ENCODE measurements at regions not wholly inside any gene's neighbourhood (a gene's known extent, or its start where the extent isn't known, plus 50 kb on each side); places are given as distances from the start of the nearest gene placed in this dataset.

GRCh38 chr2:103295591-103295990, 533.8 kb downstream of the TMEM182 start:
- Mint-ChIP-seq H3K4me1 (ENCODE audit: unreplicated experiment) (peaks cover 18% of the 10 kb centered on the region), H3K36me3 (ENCODE audit: low read depth, unreplicated experiment) (no peaks in the 10 kb centered on the region), H3K27ac (ENCODE audit: unreplicated experiment) (no peak overlapping the region), H3K9me3 (ENCODE audit: unreplicated experiment) (no peaks in the 10 kb centered on the region), H3K27me3 (ENCODE audit: unreplicated experiment) (no peaks in the 10 kb centered on the region), H3K4me3 (ENCODE audit: unreplicated experiment) (no peak overlapping the region)
- TF ChIP-seq, protein P1, sequence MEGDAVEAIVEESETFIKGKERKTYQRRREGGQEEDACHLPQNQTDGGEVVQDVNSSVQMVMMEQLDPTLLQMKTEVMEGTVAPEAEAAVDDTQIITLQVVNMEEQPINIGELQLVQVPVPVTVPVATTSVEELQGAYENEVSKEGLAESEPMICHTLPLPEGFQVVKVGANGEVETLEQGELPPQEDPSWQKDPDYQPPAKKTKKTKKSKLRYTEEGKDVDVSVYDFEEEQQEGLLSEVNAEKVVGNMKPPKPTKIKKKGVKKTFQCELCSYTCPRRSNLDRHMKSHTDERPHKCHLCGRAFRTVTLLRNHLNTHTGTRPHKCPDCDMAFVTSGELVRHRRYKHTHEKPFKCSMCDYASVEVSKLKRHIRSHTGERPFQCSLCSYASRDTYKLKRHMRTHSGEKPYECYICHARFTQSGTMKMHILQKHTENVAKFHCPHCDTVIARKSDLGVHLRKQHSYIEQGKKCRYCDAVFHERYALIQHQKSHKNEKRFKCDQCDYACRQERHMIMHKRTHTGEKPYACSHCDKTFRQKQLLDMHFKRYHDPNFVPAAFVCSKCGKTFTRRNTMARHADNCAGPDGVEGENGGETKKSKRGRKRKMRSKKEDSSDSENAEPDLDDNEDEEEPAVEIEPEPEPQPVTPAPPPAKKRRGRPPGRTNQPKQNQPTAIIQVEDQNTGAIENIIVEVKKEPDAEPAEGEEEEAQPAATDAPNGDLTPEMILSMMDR (IDR thresholded peaks at IDR 0.05; ENCODE audit: unreplicated experiment), result no peak
- DNase-seq (ENCODE audit: low spot score), result no peak

GRCh38 chr2:103324671-103325070, 562.8 kb downstream of the TMEM182 start:
- H3K4me3 Mint-ChIP-seq (ENCODE audit: unreplicated experiment), result no peak overlapping the region
- TF ChIP-seq, protein P1 (IDR thresholded peaks at IDR 0.05; ENCODE audit: unreplicated experiment), result no peak
- no peak overlapping the region for H3K27ac Mint-ChIP-seq (ENCODE audit: unreplicated experiment)
- H3K4me1 Mint-ChIP-seq (ENCODE audit: unreplicated experiment), result no peaks in the 10 kb centered on the region
- H3K36me3 Mint-ChIP-seq (ENCODE audit: low read depth, unreplicated experiment), result no peaks in the 10 kb centered on the region
- DNase-seq (ENCODE audit: low spot score), result no peak
- no peaks in the 10 kb centered on the region for H3K27me3 Mint-ChIP-seq (ENCODE audit: unreplicated experiment)
- H3K9me3 Mint-ChIP-seq (ENCODE audit: unreplicated experiment), result no peaks in the 10 kb centered on the region

- H3K4me1 Mint-ChIP-seq (ENCODE audit: unreplicated experiment), result no peaks in the 10 kb centered on the region
- H3K36me3 Mint-ChIP-seq (ENCODE audit: low read depth, unreplicated experiment), result no peaks in the 10 kb centered on the region
- DNase-seq (ENCODE audit: low spot score), result no peak
- no peak overlapping the region for H3K27ac Mint-ChIP-seq (ENCODE audit: unreplicated experiment)
- H3K9me3 Mint-ChIP-seq (ENCODE audit: unreplicated experiment), result no peaks in the 10 kb centered on the region
- TF ChIP-seq, protein P1 (IDR thresholded peaks at IDR 0.05; ENCODE audit: unreplicated experiment), result no peak
- H3K4me3 Mint-ChIP-seq (ENCODE audit: unreplicated experiment), result no peak overlapping the region
- H3K27me3 Mint-ChIP-seq (ENCODE audit: unreplicated experiment), result no peaks in the 10 kb centered on the region
Measured at GRCh38 chr2:103327386-103327785, 565.6 kb downstream of the TMEM182 start.

DNA sequence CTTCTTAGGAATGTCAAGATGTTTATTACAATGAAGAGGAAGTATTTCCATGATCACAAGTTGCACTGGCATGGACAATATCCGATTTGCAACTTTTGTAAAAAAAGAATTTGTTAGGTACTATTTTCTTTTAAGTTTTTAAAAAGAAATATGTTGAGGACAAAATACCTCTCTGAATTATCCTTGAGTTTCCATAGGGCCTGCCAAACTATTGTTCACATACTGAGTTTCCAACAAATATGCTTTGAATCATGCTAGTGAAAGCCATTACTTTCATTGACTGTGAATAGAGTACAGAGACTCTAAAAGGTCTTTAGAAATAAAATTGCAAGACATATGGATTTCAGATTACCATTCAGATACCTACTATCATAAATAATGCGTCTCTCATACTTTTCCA, 566.1 kb downstream of the TMEM182 start:
- H3K36me3 Mint-ChIP-seq (ENCODE audit: low read depth, unreplicated experiment), result no peaks in the 10 kb centered on the region
- no peak overlapping the region for H3K27ac Mint-ChIP-seq (ENCODE audit: unreplicated experiment)

DNA sequence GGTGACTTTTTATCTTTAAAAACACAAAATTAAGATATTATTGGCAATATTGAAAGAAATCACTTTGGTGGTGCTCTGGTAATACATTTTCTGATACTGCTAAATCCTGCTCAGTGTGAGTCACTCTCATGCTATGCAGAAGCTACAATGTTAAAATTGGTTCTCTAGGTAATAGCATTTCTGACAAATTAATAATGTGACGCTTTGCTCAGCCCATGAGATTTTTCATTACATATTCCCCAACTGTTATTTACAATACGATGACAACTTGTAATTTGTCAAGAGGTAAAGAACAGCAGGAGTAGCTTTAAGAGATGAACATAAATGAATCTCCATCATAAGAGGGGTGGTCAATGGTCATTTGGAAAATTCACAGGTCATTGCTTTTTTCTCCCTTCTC, 573.6 kb downstream of the TMEM182 start:
- Mint-ChIP-seq H3K27ac (ENCODE audit: unreplicated experiment) (no peak overlapping the region), H3K4me3 (ENCODE audit: unreplicated experiment) (no peak overlapping the region), H3K4me1 (ENCODE audit: unreplicated experiment) (no peaks in the 10 kb centered on the region), H3K27me3 (ENCODE audit: unreplicated experiment) (no peaks in the 10 kb centered on the region), H3K9me3 (ENCODE audit: unreplicated experiment) (no peaks in the 10 kb centered on the region), H3K36me3 (ENCODE audit: low read depth, unreplicated experiment) (no peaks in the 10 kb centered on the region)
- no peak for DNase-seq (ENCODE audit: low spot score)
- TF ChIP-seq, protein P1 (IDR thresholded peaks at IDR 0.05; ENCODE audit: unreplicated experiment), result no peak

More for the DNA sequence above, 566.1 kb downstream of the TMEM182 start:
- TF ChIP-seq, protein P1 (IDR thresholded peaks at IDR 0.05; ENCODE audit: unreplicated experiment), result no peak
- Mint-ChIP-seq H3K9me3 (ENCODE audit: unreplicated experiment) (no peaks in the 10 kb centered on the region), H3K4me3 (ENCODE audit: unreplicated experiment) (no peak overlapping the region), H3K4me1 (ENCODE audit: unreplicated experiment) (no peaks in the 10 kb centered on the region), H3K27me3 (ENCODE audit: unreplicated experiment) (no peaks in the 10 kb centered on the region)
- no peak for DNase-seq (ENCODE audit: low spot score)
